HCT116 (cell line): ENCODE measurements at regions not wholly inside any gene's neighbourhood (a gene's known extent, or its start where the extent isn't known, plus 50 kb on each side); places are given as distances from the start of the nearest gene placed in this dataset.

Experiments
- ATAC-seq: fragments of 200-7000 bp; cut with Tn5 transposase; 2 replicates; pipeline ENCODE4 v1.9.1; 2020; ENCODE audit warnings: mild to moderate bottlenecking, moderate library complexity
- BruUV-seq: library from RNA; stranded (reverse); fragments of 400-500 nt; replicated peaks from 2 replicates; lab custom pipeline; 2021; lab: Mats Ljungman, UMichigan
- CTCF ChIA-PET: fragments of 300-600 bp; sonication (Branson Sonifier 250); formaldehyde crosslinking; loops from one replicate; lab custom pipeline; 2021; ENCODE audit warnings: antibody characterized with exemption; lab: Charles Lee
- POLR2A ChIA-PET: fragments of 300-600, 350-600 bp; sonication (Branson Sonifier 250); formaldehyde crosslinking; loops from one replicate; lab custom pipeline; 2021; ENCODE audit warnings: antibody characterized with exemption; lab: Charles Lee
- RAD21 ChIA-PET, 2 experiments: fragments of 300-600 bp; sonication (Branson Sonifier 250); formaldehyde crosslinking; loops; one replicate each; lab custom pipeline; 2023; ENCODE audit warnings: low total read pairs in 2 of 2; ENCODE audit not compliant: uncharacterized antibody in 2 of 2, unreplicated experiment in 2 of 2, low non-redundant PET in 1 of 2; lab: Charles Lee
- DNase-seq: peaks from one replicate; pipeline ENCODE4 v3.0.0-alpha.2; 2010; ENCODE audit warnings: low read depth, low spot score
- H2AFZ ChIP-seq: fragments of 200-600 bp; shearing (Covaris generic), sonication (generic); 2 replicates; pipeline ENCODE4 v1.6.1; 2017; ENCODE audit warnings: low read depth, mixed run types, mixed read lengths, antibody characterized with exemption, low read length; ENCODE audit not compliant: poor library complexity, severe bottlenecking
- H3K27ac ChIP-seq: 2 replicates; pipeline ENCODE4 v1.5.1; 2012; ENCODE audit warnings: low read depth, low read length
- H3K27me3 ChIP-seq: fragments of 200-600 bp; sonication (generic); 2 replicates; pipeline ENCODE4 v1.6.1; 2016; ENCODE audit warnings: mixed run types, low read length, mixed read lengths; ENCODE audit not compliant: insufficient read depth
- H3K36me3 ChIP-seq, 2 experiments: fragments of 200-500 bp in 1 of 2; fragments of 200-600 bp in 1 of 2; sonication (Bioruptor generic) in 1 of 2; sonication (generic) in 1 of 2; 2 replicates each; pipeline versions ENCODE4 v1.5.1 to v1.6.1; 2014 to 2016; ENCODE audit warnings: low read length in 2 of 2, inconsistent platforms in 1 of 2, mixed read lengths in 1 of 2, mixed run types in 1 of 2; ENCODE audit not compliant: insufficient read depth in 2 of 2, control insufficient read depth in 1 of 2
- H3K4me1 ChIP-seq, 2 experiments: fragments of 200-600 bp in 1 of 2; sonication (generic) in 1 of 2; 2 replicates each; pipeline versions ENCODE4 v1.5.1 to v1.6.1; 2012 to 2017; ENCODE audit warnings: low read length in 2 of 2, inconsistent platforms in 1 of 2, mild to moderate bottlenecking in 1 of 2, mixed read lengths in 1 of 2, mixed run types in 1 of 2, moderate library complexity in 1 of 2; ENCODE audit not compliant: insufficient read depth in 2 of 2, control insufficient read depth in 1 of 2
- H3K4me2 ChIP-seq: fragments of 200-600 bp; sonication (generic); 2 replicates; pipeline ENCODE4 v1.6.1; 2017; ENCODE audit warnings: mixed run types, low read length, mixed read lengths
- H3K4me3 ChIP-seq, 2 experiments: fragments of 200-600 bp in 1 of 2; sonication (generic) in 1 of 2; replicated peaks in 1 of 2; 2 replicates each; pipeline ENCODE4 v1.5.1; 2011 to 2016; ENCODE audit warnings: low read length in 2 of 2, control low read depth in 1 of 2, low read depth in 1 of 2, mild to moderate bottlenecking in 1 of 2, mixed read lengths in 1 of 2, mixed run types in 1 of 2
- H3K79me2 ChIP-seq: fragments of 200-600 bp; sonication (generic); 2 replicates; pipeline ENCODE4 v1.6.1; 2017; ENCODE audit warnings: mild to moderate bottlenecking, mixed run types, low read length, moderate library complexity, mixed read lengths; ENCODE audit not compliant: insufficient read depth
- H3K9ac ChIP-seq: fragments of 200-600 bp; sonication (generic); 2 replicates; pipeline ENCODE4 v1.6.1; 2016; ENCODE audit warnings: low read length, mixed read lengths
- H3K9me2 ChIP-seq: fragments of 200-600 bp; sonication (generic), shearing (Covaris generic); 2 replicates; pipeline ENCODE4 v1.6.1; 2017; ENCODE audit warnings: mixed run types, mild to moderate bottlenecking, moderate library complexity; ENCODE audit not compliant: insufficient read depth
- H3K9me3 ChIP-seq, 2 experiments: fragments of 200-500 bp in 1 of 2; fragments of 200-600 bp in 1 of 2; sonication (Bioruptor generic) in 1 of 2; sonication (generic) in 1 of 2; 2 replicates each; pipeline ENCODE4 v1.6.1; 2014 to 2017; ENCODE audit warnings: low read length in 2 of 2, mixed read lengths in 2 of 2, inconsistent platforms in 1 of 2, low read depth in 1 of 2, mild to moderate bottlenecking in 1 of 2, mixed run types in 1 of 2, moderate library complexity in 1 of 2; ENCODE audit not compliant: control insufficient read depth in 1 of 2, insufficient read depth in 1 of 2
- H4K20me1 ChIP-seq: fragments of 200-600 bp; sonication (generic), shearing (Covaris generic); 2 replicates; pipeline ENCODE4 v1.6.1; 2017; ENCODE audit warnings: mixed run types, mild to moderate bottlenecking, moderate library complexity; ENCODE audit not compliant: insufficient read depth
- ATF3 ChIP-seq: IDR thresholded peaks from 2 replicates; pipeline ENCODE4 v1.6.1; 2012
- CBX3 ChIP-seq: IDR thresholded peaks from 2 replicates; pipeline ENCODE4 v1.6.1; 2012; ENCODE audit warnings: low read depth
- CTCF ChIP-seq, 3 experiments: fragments of 200-600 bp in 1 of 3; sonication (generic) in 1 of 3; IDR thresholded peaks in 2 of 3; conservative IDR thresholded peaks in 1 of 3; 2 replicates each; pipeline ENCODE4 v1.5.1; 2012 to 2017; ENCODE audit warnings: low read depth in 2 of 3, low read length in 2 of 3, antibody characterized with exemption in 1 of 3, borderline replicate concordance in 1 of 3, control low read depth in 1 of 3, mild to moderate bottlenecking in 1 of 3, mixed read lengths in 1 of 3, mixed run types in 1 of 3, moderate library complexity in 1 of 3; ENCODE audit not compliant: insufficient read depth in 1 of 3
- EGR1 ChIP-seq: IDR thresholded peaks from 2 replicates; pipeline ENCODE4 v1.6.1; 2012; ENCODE audit warnings: low read depth
- ELF1 ChIP-seq: IDR thresholded peaks from 2 replicates; pipeline ENCODE4 v1.6.1; 2012; ENCODE audit warnings: low read depth, borderline replicate concordance
- EZH2 ChIP-seq: fragments of 200-600 bp; sonication (generic); IDR thresholded peaks from 2 replicates; pipeline ENCODE4 v1.6.1; 2017; ENCODE audit warnings: antibody characterized with exemption, mixed run types
- FOSL1 ChIP-seq: IDR thresholded peaks from 2 replicates; pipeline ENCODE4 v1.6.1; 2012; ENCODE audit warnings: low read depth
- POLR2AphosphoS5 ChIP-seq: IDR thresholded peaks from 2 replicates; pipeline ENCODE4 v1.6.1; 2011; ENCODE audit warnings: mild to moderate bottlenecking, low read depth, low read length, moderate library complexity
- RAD21 ChIP-seq: IDR thresholded peaks from 2 replicates; pipeline ENCODE4 v1.6.1; 2012; ENCODE audit warnings: low read depth, mild to moderate bottlenecking
- REST ChIP-seq: IDR thresholded peaks from 2 replicates; pipeline ENCODE4 v1.6.1; 2012; ENCODE audit warnings: low read depth
- SIN3A ChIP-seq: IDR thresholded peaks from 2 replicates; pipeline ENCODE4 v1.6.1; 2012; ENCODE audit warnings: low read depth
- SP1 ChIP-seq: IDR thresholded peaks from 2 replicates; pipeline ENCODE4 v1.6.1; 2012; ENCODE audit warnings: low read depth
- SRF ChIP-seq: IDR thresholded peaks from 2 replicates; pipeline ENCODE4 v1.6.1; 2012; ENCODE audit warnings: low read depth
- TCF7L2 ChIP-seq: IDR thresholded peaks from 2 replicates; pipeline ENCODE4 v1.7.0; 2011; ENCODE audit warnings: borderline replicate concordance, inconsistent platforms; ENCODE audit not compliant: insufficient read depth, insufficient read length; ENCODE audit errors: extremely low read depth
- ZNF274 ChIP-seq: fragments of 200-500 bp; sonication (Bioruptor generic); IDR thresholded peaks from 2 replicates; pipeline ENCODE4 v1.6.1; 2014; ENCODE audit warnings: mild to moderate bottlenecking, low read depth, low read length, inconsistent platforms
- intact Hi-C: fragments of 100-400 bp; cut with micrococcal nuclease; formaldehyde crosslinking; loops from 2 replicates; pipeline ENCODE4 v1.10.0; 2022

- TF ChIP-seq CTCF (IDR thresholded peaks at IDR 0.05 in 2 of 3, conservative IDR thresholded peaks at IDR 0.05 in 1 of 3; ENCODE audit: borderline replicate concordance in 1 of 3, insufficient read depth in 1 of 3, low read depth in 2 of 3, low read length in 2 of 3) (no peak), SIN3A (no peak), SP1 (no peak), RAD21 (no peak), SRF (no peak), POLR2AphosphoS5 (no peak)
Measured at GRCh38 chr10:131653554-131654470, 247.0 kb upstream of the PPP2R2D start (continued).

- Histone ChIP-seq H2AFZ (no peak overlapping the region), H3K36me3 (no peaks in the 10 kb centered on the region), H3K4me1 (no peaks in the 10 kb centered on the region), H3K9me2 (no peaks in the 10 kb centered on the region), H3K4me3 (no peak overlapping the region), H3K79me2 (no peaks in the 10 kb centered on the region), H3K4me2 (no peak overlapping the region), H3K27me3 (no peaks in the 10 kb centered on the region), H4K20me1 (no peaks in the 10 kb centered on the region), H3K9ac (no peak overlapping the region), H3K9me3 (no peaks in the 10 kb centered on the region), H3K27ac (no peak overlapping the region)
- no TSS peak for BruUV-seq
- no peak for ATAC-seq
- ChIA-PET CTCF (no interaction called here), POLR2A (no interaction called here), RAD21 (no interaction called here)
- no peak for DNase-seq
- intact Hi-C loops = no loop called here
- TF ChIP-seq CTCF (IDR thresholded peaks at IDR 0.05 in 2 of 3, conservative IDR thresholded peaks at IDR 0.05 in 1 of 3; ENCODE audit: borderline replicate concordance in 1 of 3, insufficient read depth in 1 of 3, low read depth in 2 of 3, low read length in 2 of 3) (no peak), EZH2 (no peak), ZNF274 (no peak), TCF7L2 (no peak), ELF1 (no peak), EGR1 (no peak), FOSL1 (no peak), REST (no peak), ATF3 (no peak), SP1 (no peak), CBX3 (no peak)
Measured at GRCh38 chr10:131654471-131655087, 246.2 kb upstream of the PPP2R2D start.
